ENCODE measurements at regions not wholly inside any gene's neighbourhood (a gene's known extent, or its start where the extent isn't known, plus 50 kb on each side); places are given as distances from the start of the nearest gene placed in this dataset.

- DNase-seq: no peak
Observed at GRCh38 chr3:140821493-140821892, 120.1 kb upstream of the SLC25A36 start.

GRCh38 chr3:140822401-140823047 lies 119.1 kb upstream of the SLC25A36 start:
- no peak for DNase-seq

- no peak for DNase-seq
Observed at GRCh38 chr3:140823106-140823505, 118.5 kb upstream of the SLC25A36 start.

- no peak for DNase-seq
Observed at GRCh38 chr3:140827894-140828293, 113.7 kb upstream of the SLC25A36 start.

- no peak for DNase-seq
Observed at GRCh38 chr3:140828585-140828984, 113.1 kb upstream of the SLC25A36 start.

GRCh38 chr3:140829796-140830195 lies 111.8 kb upstream of the SLC25A36 start:
- no peak for DNase-seq

- no peak for DNase-seq
Observed at GRCh38 chr3:140830391-140830790, 111.2 kb upstream of the SLC25A36 start.

- no peak for DNase-seq
Observed at GRCh38 chr3:140832883-140833282, 108.8 kb upstream of the SLC25A36 start.

GRCh38 chr3:140834266-140835037 lies 107.2 kb upstream of the SLC25A36 start:
- no peak for DNase-seq

- no peak for DNase-seq
Observed at GRCh38 chr3:140842984-140843649, 98.5 kb upstream of the SLC25A36 start.

GRCh38 chr3:140843656-140844055 lies 98.0 kb upstream of the SLC25A36 start:
- DNase-seq: no peak

GRCh38 chr3:140844072-140844471 lies 97.6 kb upstream of the SLC25A36 start:
- no peak for DNase-seq

GRCh38 chr3:140845882-140846281 lies 95.8 kb upstream of the SLC25A36 start:
- DNase-seq: no peak

- no peak for DNase-seq
Observed at GRCh38 chr3:140848666-140849065, 93.0 kb upstream of the SLC25A36 start.

- peak; percentile 7 for DNase-seq
Observed at GRCh38 chr3:140850210-140850955, 91.3 kb upstream of the SLC25A36 start.

- no peak for DNase-seq
Observed at GRCh38 chr3:140854961-140855360, 86.7 kb upstream of the SLC25A36 start.

GRCh38 chr3:140856905-140857304 lies 84.7 kb upstream of the SLC25A36 start:
- DNase-seq: no peak

- no peak for DNase-seq
Observed at GRCh38 chr3:140857993-140858392, 83.6 kb upstream of the SLC25A36 start.

- no peak for DNase-seq
Observed at GRCh38 chr3:140859592-140860336, 81.9 kb upstream of the SLC25A36 start.

GRCh38 chr3:140863580-140864009 lies 78.0 kb upstream of the SLC25A36 start:
- no peak for DNase-seq

GRCh38 chr3:140870351-140870750 lies 71.3 kb upstream of the SLC25A36 start:
- DNase-seq: no peak

GRCh38 chr3:140871022-140871421 lies 70.6 kb upstream of the SLC25A36 start:
- no peak for DNase-seq

Data from NCI-H226 (cell line).